ENCODE measurements at regions not wholly inside any gene's neighbourhood (a gene's known extent, or its start where the extent isn't known, plus 50 kb on each side); places are given as distances from the start of the nearest gene placed in this dataset.

GRCh38 chr11:119803726-119804294 is 74.8 kb upstream of the NECTIN1 start:
- Histone ChIP-seq H2BK5ac (ENCODE audit: insufficient read length, low read length) (no peak overlapping the region), H3K9me3 (ENCODE audit: control insufficient read depth, low read depth, low read length) (no peaks in the 10 kb centered on the region), H3K27ac (ENCODE audit: insufficient read length, low read depth, low read length) (no peak overlapping the region), H4K20me1 (ENCODE audit: control insufficient read depth, insufficient read depth, insufficient read length) (no peaks in the 10 kb centered on the region), H3K18ac (ENCODE audit: insufficient read length, low read depth, low read length) (no peak overlapping the region), H3K79me1 (ENCODE audit: insufficient read depth, low read depth, low read length, poor library complexity, severe bottlenecking) (no peaks in the 10 kb centered on the region), H3K4me2 (ENCODE audit: insufficient read depth, insufficient read length, low read length) (no peak overlapping the region), H4K8ac (replicated peaks; ENCODE audit: insufficient read length, low read depth, low read length) (no peak overlapping the region), H2AFZ (ENCODE audit: low read length) (no peak overlapping the region), H2BK12ac (ENCODE audit: insufficient read length, low read depth, low read length) (no peak overlapping the region), H3K79me2 (ENCODE audit: insufficient read depth, low read length) (no peaks in the 10 kb centered on the region), H3K4me1 (ENCODE audit: insufficient read depth, low read length) (no peaks in the 10 kb centered on the region), H3K56ac (ENCODE audit: insufficient read length, low read depth, low read length) (no peak overlapping the region), H4K5ac (ENCODE audit: insufficient read length, low read depth, low read length) (no peak overlapping the region), H2BK120ac (ENCODE audit: low read depth, low read length, poor library complexity, severe bottlenecking) (no peak overlapping the region), H3K27me3 (ENCODE audit: insufficient read depth, low read length) (no peaks in the 10 kb centered on the region; the same call in 1 of the 2 replicates), H3K14ac (ENCODE audit: insufficient read depth, low read length) (no peak overlapping the region), H3K23me2 (ENCODE audit: insufficient read length, low read depth, low read length, poor library complexity, severe bottlenecking) (no peaks in the 10 kb centered on the region), H3K4ac (ENCODE audit: low read depth, low read length) (no peak overlapping the region), H2BK20ac (ENCODE audit: low read depth, low read length, poor library complexity, severe bottlenecking) (no peak overlapping the region), H4K91ac (ENCODE audit: insufficient read length, low read depth, low read length) (no peak overlapping the region), H3K23ac (ENCODE audit: insufficient read length, low read depth, low read length) (no peak overlapping the region), H3T11ph (ENCODE audit: low read length) (no peak overlapping the region), H2AK5ac (ENCODE audit: insufficient read length, low read length) (no peak overlapping the region), H3K9ac (ENCODE audit: extremely low read depth, insufficient read length, low read length) (no peak overlapping the region), H2BK15ac (ENCODE audit: low read depth, low read length) (no peak overlapping the region)
- Mint-ChIP-seq H3K36me3 (ENCODE audit: insufficient read depth in 1 of 3, low read depth in 3 of 3) (no peaks in the 10 kb centered on the region), H3K27ac (no peak overlapping the region), H3K9me3 (no peaks in the 10 kb centered on the region), H3K4me1 (peaks cover 9 to 23% of the 10 kb centered on the region in 2 experiments), H3K4me3 (no peak overlapping the region), H3K27me3 (ENCODE audit: low read depth) (peaks cover 67% of the 10 kb centered on the region)
- WGBS (ENCODE audit: extremely low coverage, insufficient read length, low lambda C conversion rate), result no CpG with 5 or more reads among the region's 6 CpGs
- no peak for TF ChIP-seq CTCF (conservative IDR thresholded peaks at IDR 0.05)
- no peak for DNase-seq
